Nephron (organoid): ENCODE measurements at regions not wholly inside any gene's neighbourhood (a gene's known extent, or its start where the extent isn't known, plus 50 kb on each side); places are given as distances from the start of the nearest gene placed in this dataset.

Experiments used
- H3K27ac Mint-ChIP-seq, 3 experiments: 2 replicates each; pipeline ENCODE4 v1.8.0; 2020; ENCODE audit warnings: mixed read lengths in 3 of 3, mild to moderate bottlenecking in 2 of 3, moderate library complexity in 1 of 3
- H3K27me3 Mint-ChIP-seq: 2 replicates; pipeline ENCODE4 v1.8.0; 2021; ENCODE audit warnings: low read depth, mild to moderate bottlenecking, moderate library complexity, mixed read lengths
- H3K36me3 Mint-ChIP-seq: 2 replicates; pipeline ENCODE4 v1.8.0; 2020; ENCODE audit warnings: low read depth, mixed read lengths
- H3K4me1 Mint-ChIP-seq: 2 replicates; pipeline ENCODE4 v1.8.0; 2020; ENCODE audit warnings: mixed read lengths
- H3K4me3 Mint-ChIP-seq, 3 experiments: 2 replicates each; pipeline ENCODE4 v1.8.0; 2020; ENCODE audit warnings: mild to moderate bottlenecking in 3 of 3, mixed read lengths in 3 of 3, moderate library complexity in 2 of 3
- H3K9me3 Mint-ChIP-seq: 2 replicates; pipeline ENCODE4 v1.8.0; 2020; ENCODE audit warnings: mixed read lengths
- TF ChIP-seq, protein P1 (sequence below), 3 experiments: fragments of 200-600 bp; sonication (generic); IDR thresholded peaks; one replicate each; pipeline ENCODE4 v1.5.0; 2021; ENCODE audit warnings: antibody characterized with exemption in 3 of 3; ENCODE audit not compliant: unreplicated experiment in 3 of 3

DNA sequence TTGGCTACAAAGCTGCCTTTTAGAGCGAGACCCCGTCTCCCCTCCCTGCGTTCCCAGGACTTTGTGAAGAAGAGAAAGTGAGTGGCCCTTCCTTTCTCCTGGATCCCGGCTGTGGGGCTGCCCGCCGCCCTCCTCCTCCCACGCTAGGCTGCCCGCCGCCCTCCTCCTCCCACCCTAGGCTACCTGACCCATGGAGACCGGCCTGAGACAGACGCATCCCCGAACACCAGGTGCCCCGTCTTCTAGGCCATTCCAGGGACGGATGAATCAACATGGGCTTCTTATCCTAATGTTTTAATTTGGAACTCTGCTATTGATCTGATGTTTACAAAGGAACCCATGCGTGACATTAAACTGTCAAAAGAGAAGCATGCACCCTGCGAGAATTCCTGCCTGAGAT lies 117.3 kb upstream of the LPCAT1 start:
- Mint-ChIP-seq H3K4me3 (peak overlapping the region; percentile 5 to 35 (median 33)), H3K36me3 (no peaks in the 10 kb centered on the region), H3K27me3 (peaks cover 59% of the 10 kb centered on the region), H3K4me1 (peaks cover 11% of the 10 kb centered on the region), H3K9me3 (no peaks in the 10 kb centered on the region), H3K27ac (peak overlapping the region in 2 of 3 experiments; percentile 35 to 53)
- TF ChIP-seq, protein P1, sequence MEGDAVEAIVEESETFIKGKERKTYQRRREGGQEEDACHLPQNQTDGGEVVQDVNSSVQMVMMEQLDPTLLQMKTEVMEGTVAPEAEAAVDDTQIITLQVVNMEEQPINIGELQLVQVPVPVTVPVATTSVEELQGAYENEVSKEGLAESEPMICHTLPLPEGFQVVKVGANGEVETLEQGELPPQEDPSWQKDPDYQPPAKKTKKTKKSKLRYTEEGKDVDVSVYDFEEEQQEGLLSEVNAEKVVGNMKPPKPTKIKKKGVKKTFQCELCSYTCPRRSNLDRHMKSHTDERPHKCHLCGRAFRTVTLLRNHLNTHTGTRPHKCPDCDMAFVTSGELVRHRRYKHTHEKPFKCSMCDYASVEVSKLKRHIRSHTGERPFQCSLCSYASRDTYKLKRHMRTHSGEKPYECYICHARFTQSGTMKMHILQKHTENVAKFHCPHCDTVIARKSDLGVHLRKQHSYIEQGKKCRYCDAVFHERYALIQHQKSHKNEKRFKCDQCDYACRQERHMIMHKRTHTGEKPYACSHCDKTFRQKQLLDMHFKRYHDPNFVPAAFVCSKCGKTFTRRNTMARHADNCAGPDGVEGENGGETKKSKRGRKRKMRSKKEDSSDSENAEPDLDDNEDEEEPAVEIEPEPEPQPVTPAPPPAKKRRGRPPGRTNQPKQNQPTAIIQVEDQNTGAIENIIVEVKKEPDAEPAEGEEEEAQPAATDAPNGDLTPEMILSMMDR (IDR thresholded peaks at IDR 0.05; ENCODE audit: unreplicated experiment in 3 of 3), result no peak

DNA sequence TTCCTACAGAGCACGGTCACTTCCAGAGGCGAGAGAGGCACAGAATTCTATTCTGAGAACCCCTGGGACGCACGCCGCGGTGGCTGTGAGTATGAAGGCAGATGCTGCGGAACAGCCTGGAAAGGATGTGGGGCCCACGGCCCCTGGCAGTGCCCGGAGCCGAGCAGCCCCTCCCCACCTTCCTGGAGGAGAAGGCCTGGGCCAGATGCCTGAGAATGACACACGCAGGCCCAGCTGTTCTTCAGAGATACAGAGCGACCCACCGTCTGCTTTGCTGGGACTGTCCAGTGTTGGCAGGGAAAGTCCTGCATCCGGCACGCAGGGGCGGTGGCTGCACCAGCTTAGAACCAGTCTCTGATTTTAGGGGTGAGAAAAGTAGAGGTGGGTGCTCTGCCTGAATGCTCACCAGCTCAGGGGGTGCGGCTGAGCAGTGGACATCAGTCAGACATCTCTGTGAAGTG lies 116.7 kb upstream of the LPCAT1 start:
- no peak overlapping the region for H3K4me3 Mint-ChIP-seq
- TF ChIP-seq, protein P1 (IDR thresholded peaks at IDR 0.05; ENCODE audit: unreplicated experiment in 3 of 3), result no peak
- H3K27ac Mint-ChIP-seq, result no peak overlapping the region
- H3K4me1 Mint-ChIP-seq, result peaks cover 13% of the 10 kb centered on the region
- no peaks in the 10 kb centered on the region for H3K36me3 Mint-ChIP-seq
- H3K27me3 Mint-ChIP-seq, result peaks cover 53% of the 10 kb centered on the region
- H3K9me3 Mint-ChIP-seq, result no peaks in the 10 kb centered on the region

DNA sequence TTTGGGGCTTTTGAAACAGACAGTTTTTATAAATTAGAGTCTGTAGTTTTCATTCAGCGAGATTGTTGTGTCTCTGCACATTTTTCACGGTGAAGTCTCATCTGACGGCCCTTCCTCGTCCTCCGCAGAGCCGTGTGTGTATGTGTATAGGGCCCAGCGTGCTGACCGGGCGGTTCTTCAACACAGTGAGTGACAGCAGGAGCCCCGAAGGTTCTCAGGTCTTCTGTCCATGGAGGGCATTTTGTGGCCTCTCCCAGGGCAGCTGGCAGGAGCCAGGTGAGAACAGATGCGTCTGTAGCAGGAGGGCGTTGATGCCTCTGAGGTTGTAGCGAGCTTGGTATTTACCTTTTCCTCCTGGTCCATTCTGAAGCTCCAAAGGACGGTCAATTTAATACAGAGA lies 116.0 kb upstream of the LPCAT1 start:
- Mint-ChIP-seq H3K4me3 (no peak overlapping the region), H3K36me3 (no peaks in the 10 kb centered on the region), H3K27me3 (peaks cover 46% of the 10 kb centered on the region), H3K9me3 (no peaks in the 10 kb centered on the region), H3K27ac (no peak overlapping the region), H3K4me1 (peaks cover 17% of the 10 kb centered on the region)
- TF ChIP-seq, protein P1 (IDR thresholded peaks at IDR 0.05; ENCODE audit: unreplicated experiment in 3 of 3), result no peak

DNA sequence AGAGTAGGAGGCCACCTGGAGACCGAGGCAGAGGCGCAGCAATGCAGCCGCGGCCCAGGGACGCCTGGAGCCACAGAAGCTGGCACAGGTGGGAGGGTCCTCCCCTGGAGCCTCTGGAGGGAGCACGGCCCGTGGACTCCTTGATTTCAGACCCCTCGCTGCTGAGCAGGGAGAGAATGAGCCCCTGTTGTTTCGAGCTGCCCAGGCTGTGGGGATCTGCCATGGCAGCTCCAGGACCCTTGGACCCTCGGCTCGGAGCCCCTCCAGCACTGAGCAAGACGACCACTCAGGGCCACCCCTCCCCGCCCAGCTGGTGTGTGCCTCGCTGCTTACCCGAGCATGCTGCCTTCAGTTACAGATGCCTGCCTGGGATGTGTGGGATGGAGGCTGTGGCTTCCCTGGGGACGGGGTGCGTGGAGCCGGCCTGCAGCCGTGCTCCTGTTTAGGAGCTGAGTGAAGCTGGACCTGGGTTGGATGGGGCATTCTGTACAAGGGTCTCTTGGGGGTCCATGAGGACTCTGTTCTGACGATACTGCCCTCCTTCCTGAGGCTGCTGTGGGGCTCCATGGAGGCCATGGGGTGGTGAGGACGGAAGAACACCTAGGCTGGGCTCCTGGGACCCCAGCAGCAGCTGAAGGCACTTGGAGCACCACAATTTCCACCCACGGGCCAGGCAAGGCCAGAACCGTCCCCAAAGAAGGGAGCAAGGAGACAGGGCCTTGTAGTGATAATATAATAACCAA lies 115.1 kb upstream of the LPCAT1 start:
- TF ChIP-seq, protein P1 (IDR thresholded peaks at IDR 0.05; ENCODE audit: unreplicated experiment in 3 of 3), result no peak
- no peaks in the 10 kb centered on the region for H3K36me3 Mint-ChIP-seq
- no peaks in the 10 kb centered on the region for H3K9me3 Mint-ChIP-seq
- H3K27me3 Mint-ChIP-seq, result peaks cover 40% of the 10 kb centered on the region
- H3K4me3 Mint-ChIP-seq, result peak overlapping the region in 1 of 3 experiments; percentile 68
- H3K4me1 Mint-ChIP-seq, result peaks cover 17% of the 10 kb centered on the region
- no peak overlapping the region for H3K27ac Mint-ChIP-seq

DNA sequence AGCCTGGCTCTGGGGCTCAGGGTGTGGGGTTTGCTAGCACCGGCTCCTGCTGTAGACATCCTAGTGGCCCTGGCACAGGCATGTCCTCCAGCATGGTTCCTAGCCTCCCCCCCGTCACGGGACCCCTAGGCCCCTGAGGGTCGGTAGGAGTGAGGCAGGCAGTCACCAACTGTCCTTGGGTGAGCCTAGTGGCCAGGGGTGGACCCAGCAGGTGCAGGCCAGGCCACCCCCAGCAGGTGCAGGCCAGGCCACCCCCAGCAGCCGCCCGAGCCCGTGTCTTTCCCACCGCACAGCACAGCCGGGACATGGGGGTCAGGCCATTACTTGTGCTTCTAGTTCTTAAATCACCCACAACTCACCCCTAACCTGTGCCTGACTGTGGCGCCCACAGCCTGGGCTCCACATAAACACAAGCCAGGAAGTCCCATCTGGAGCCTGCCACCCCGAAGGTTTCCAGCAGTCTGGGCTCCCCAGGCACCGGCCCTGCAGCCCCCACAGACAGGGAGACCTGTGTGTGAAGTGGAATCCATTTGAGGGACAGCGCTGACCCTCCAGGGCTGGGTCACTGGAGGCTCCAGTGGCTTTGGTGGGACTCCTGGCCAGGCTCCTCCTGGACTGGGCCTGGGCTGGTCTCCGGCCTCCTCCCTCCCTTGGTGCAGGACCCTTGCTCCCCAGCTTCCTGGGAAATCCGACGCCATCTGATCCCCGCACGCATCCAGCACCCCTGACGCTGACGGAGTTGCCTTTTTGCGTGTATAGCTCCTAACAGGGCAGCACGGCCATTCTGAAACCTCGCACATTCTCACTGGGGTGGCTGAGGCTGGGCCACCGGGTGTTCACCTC lies 114.1 kb upstream of the LPCAT1 start:
- peaks cover 21% of the 10 kb centered on the region for H3K4me1 Mint-ChIP-seq
- H3K27ac Mint-ChIP-seq, result no peak overlapping the region
- no peaks in the 10 kb centered on the region for H3K36me3 Mint-ChIP-seq
- TF ChIP-seq, protein P1 (IDR thresholded peaks at IDR 0.05; ENCODE audit: unreplicated experiment in 3 of 3), result no peak
- peaks cover 30% of the 10 kb centered on the region for H3K27me3 Mint-ChIP-seq
- no peaks in the 10 kb centered on the region for H3K9me3 Mint-ChIP-seq
- no peak overlapping the region for H3K4me3 Mint-ChIP-seq
